GM19372 (cell line): ENCODE measurements at regions not wholly inside any gene's neighbourhood (a gene's known extent, or its start where the extent isn't known, plus 50 kb on each side); places are given as distances from the start of the nearest gene placed in this dataset.

ENCODE experiments used
- ATAC-seq: cut with Tn5 transposase; IDR thresholded peaks from one replicate; pipeline ENCODE4 v1.9.1; 2021; ENCODE audit warnings: mild to moderate bottlenecking, low read depth, moderate library complexity; ENCODE audit not compliant: unreplicated experiment

- ATAC-seq, result no peak
Observed at GRCh38 chr12:115860619-115861018, 416.9 kb downstream of the MED13L start.

- no peak for ATAC-seq
Observed at GRCh38 chr12:115859231-115859630, 418.3 kb downstream of the MED13L start.

DNA sequence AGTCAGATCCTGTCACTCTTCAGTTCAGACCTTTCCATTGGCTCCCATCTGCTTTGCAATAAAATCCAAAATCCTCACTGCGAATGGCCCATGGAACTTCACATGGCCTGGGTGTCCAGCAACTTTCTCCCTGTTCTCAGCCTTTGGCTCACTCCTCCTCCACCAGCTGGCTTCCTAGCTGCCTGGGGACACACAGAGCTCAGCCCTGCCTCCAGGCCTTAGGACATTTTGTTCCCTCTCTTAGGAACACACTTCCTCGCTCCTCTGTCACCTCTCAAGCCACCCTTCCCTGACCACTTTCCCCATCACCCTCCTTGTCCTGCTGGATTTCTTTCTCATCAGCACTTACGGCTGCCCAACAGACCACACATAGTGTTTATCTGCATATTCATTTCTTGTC, 419.6 kb downstream of the MED13L start:
- no peak for ATAC-seq

- no peak for ATAC-seq
Observed at GRCh38 chr12:115857160-115857920, 420.2 kb downstream of the MED13L start.

DNA sequence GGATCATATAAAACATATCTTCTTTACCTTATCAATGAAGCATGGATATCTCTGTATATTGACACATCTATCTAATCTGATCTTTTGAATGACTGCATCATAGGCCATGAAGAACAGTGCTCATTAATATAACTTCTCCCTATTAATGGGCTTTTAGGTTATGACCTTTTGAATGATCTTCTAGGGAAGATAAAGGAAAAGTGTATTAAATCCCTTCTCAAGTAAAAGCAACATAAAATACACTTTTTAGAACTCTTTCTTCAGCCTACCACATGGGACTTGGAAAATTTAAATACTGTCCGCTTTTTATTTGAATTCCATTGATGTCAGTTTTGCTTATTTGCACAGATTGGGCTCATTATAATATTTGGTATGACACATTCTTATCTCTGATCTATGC, 425.4 kb downstream of the MED13L start:
- no peak for ATAC-seq

DNA sequence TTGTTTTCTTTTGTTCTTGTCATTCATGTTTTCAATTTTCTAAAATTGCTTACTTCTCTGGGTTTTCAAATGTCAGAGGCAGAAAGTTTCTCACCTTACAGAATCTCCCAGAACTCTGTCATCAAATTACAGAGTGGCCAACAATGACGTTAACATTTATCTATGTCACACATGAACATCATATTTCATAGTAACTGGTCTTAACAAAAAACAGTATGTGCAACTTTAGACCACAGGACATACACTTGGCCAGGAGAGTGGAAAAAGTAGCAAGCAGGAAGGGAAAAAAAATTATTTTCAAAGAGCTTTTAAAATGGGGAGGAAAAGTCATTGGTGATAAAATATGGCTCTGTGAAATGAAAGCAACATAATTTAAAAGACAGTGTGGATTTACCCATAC, 426.5 kb downstream of the MED13L start:
- no peak for ATAC-seq

DNA sequence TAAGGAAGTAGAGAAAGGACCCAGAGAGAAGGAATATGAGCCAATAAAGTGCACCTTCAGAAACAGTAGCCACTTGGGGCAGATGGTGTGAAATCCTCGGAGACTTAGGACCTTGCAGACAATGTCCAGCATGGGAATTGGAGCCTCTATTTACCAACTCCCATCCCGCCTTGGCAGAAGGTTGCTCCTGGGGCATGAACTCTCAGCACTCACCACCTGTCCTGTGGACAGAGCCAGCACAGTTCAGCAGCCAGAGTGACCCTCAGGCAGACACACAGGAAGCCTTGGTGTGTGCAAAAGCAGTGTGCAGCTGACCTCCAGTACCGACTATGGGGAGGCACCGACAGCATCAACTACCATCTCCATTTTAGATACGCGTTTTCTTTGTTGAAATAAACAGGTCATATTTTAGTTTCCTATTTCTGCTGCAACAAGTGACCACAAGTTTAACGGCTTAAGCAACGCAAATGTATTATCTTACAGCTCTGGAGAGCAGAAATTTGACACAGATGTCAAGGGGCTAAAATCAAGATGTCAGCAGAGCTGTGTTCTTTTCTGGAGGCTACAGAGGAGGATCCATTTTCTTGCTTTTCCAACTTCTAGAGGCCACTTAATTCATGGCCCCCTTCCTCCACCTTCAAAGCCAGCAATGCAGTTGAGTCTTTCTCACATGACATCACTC, 428.1 kb downstream of the MED13L start:
- ATAC-seq, result no peak

GRCh38 chr12:115847398-115847797, 430.1 kb downstream of the MED13L start:
- no peak for ATAC-seq

DNA sequence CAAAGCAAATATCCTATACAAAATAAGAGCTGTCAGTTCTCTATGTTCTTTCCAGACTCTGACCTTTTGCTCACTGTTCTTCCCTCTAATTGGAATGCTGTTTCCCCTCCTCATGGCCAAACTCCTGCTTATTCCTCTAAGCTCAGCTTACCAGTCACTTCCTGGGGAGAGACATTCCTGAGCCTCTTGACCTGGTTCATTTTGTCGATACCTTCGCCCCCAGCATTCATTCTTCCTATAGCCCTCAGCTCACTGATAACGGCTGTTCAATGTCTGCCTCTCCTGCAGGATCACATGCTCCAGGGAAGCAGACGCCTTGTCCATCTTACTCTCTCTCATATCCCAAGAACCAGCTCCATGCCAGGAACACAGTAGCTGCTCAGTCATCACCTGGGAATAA, 431.0 kb downstream of the MED13L start:
- ATAC-seq, result no peak

DNA sequence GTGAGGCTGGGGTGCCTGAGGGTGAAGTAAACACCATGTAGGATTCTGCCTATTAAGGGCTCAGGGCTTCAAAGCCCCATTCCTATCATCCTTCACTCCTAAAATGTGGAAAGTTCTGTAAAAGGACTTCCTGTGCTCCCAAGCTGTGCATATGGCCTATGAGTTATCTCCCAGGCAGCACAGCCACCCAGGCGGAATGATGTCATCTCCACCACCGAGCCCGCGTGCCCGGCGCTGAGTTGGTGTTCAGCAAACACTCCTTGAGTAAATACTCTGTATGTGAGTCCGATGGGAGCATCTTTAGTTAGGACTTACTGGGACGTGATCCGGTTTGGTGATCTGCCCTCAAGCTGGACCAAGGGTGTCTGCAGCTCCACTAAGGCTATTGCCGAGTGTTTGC, 437.3 kb downstream of the MED13L start:
- no peak for ATAC-seq

GRCh38 chr12:115838952-115839351, 438.5 kb downstream of the MED13L start:
- no peak for ATAC-seq

DNA sequence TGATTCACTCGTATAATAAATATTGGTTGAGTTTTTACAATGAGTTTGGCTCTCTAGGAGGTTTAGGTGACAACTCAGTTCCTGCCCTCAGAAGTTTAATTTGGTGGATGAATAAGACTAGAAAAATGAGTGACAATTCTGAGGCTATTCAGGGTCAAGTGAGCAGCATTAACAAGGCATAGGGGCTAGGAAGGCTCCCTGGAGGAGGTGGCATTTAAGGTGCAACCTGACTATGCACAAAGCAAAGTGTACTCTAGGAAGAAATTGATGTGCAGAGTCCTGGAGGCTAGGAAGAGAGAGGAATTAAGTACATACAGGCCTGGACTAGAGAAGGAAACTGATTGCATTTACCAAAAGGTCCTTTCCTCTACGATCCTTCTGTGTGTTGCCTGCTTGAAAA, 440.3 kb downstream of the MED13L start:
- no peak for ATAC-seq

DNA sequence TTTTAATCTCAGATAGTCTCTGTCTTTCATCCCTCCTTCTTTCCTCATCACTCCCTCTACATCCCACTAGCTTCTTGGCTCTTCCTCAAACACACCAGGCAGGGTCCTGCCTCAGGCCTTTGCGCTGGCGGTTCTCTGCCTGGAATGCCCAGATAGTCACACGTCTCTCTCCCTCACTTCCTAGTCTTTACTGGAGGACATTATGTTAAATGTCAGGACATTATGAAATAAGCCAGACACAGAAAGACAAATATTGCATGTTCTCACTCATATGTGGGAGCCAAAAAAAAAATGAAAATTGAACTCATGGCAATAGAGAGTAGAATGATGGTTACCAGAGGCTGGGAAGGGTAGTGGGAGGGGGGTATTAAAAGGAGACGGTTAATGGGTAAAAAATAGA, 442.0 kb downstream of the MED13L start:
- no peak for ATAC-seq

DNA sequence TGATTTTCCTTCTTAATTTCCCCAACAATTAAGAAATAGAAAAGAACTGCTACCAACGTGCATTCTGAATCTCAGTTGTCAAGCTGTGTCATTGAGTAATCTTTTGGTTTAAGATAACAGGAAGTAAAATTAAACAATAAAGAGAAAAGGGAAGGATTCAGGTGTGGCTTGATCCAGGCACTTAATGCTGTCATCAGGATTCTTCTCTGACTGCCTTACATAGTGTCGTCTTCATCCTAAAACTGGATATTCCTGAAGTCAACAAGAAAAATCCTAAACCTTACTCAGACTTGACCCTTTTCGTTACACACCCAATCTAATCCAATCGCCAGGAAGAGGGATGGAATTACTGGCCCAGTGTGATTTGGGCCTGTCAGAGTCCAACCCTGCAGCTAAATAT, 443.8 kb downstream of the MED13L start:
- no peak for ATAC-seq

- ATAC-seq, result no peak
Observed at GRCh38 chr12:115830633-115831032, 446.9 kb downstream of the MED13L start.

GRCh38 chr12:115830070-115830469, 447.4 kb downstream of the MED13L start:
- ATAC-seq, result no peak

DNA sequence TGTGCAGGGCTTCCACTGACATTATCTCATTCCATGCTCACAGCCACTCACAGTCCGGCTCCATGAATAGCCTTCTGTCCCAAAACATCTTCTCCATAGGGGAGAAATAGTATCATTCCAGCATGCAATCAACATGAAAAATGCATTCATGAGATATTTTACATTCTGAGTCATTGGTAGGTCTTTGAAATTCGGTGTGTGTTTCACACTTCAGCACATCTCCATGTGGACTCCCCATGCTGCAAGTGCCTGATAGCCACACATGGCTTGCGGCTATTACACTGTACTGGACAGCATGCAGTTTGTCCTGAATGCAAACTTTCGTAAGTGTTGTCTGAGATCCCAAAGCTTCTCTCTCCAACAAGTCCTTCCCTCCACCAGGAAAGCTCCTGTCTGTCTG, 449.3 kb downstream of the MED13L start:
- no peak for ATAC-seq

DNA sequence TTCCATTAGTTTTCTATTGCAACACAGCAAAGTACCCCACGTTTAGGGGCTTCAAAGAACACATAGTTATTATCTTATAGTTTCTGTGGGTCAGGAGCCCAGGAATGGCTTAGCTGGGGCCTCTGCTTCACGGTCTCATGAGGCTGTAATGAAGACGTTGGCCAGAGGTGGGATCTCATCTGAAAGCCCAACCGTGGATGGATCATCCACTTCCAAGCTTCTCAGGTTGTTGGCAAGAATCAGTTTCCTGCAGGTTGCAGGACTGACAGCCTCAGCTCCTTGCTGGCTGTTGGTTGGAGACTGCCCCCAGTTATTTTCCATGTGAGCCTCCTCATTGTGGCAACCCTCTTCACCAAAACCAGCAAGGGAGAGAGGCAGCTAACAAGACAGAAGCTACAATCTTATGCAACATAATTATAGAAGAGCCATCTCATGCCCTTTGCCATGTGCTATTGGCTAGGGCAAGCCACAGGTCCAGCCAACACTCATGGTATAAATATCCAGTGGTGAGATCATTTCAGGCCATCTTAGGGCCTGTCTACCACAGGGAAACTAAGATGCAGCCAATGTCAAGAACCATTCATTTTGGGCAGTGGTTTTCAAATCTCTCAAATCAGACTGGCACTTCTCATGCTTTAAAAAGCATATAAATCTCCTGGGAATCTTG, 452.4 kb downstream of the MED13L start:
- no peak for ATAC-seq

DNA sequence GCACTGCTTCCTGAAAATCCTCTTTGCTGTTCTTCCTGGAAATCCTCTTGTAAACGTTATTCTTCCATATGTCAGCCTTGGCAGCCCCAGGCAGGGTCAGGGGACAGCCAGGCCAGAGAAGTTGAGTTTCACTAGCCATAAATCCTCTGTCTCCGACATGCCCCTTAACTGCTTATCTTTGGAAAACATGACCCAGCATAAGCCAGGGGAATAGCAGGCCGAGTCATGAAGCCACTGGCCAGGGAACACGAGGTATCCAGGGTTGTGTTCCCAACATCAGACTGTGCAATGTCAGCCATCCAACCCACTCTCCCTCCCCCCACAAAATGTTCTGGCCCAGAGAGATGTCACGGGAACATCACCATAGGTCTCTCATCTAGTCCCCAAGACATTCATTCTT, 453.9 kb downstream of the MED13L start:
- no peak for ATAC-seq

GRCh38 chr12:115820656-115821055, 456.8 kb downstream of the MED13L start:
- ATAC-seq, result no peak

DNA sequence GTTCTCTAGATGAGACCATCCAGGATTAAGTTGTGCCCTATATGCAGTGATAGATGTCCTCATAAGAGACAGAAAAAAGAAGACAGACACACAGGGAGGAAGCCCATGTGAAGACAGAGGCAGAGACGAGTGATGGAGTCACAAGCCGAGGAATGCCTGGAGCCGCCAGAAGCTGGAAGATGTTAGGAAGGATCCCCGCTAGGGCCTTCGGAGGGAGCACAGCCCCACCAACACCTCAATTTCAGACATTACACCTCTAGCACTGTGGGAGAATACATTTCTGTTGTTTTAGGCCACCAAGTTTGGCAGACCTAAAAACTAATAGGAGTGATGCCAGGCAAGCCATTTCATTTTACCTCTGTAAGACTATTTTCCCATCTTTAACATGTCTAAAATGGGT, 458.5 kb downstream of the MED13L start:
- ATAC-seq, result no peak

DNA sequence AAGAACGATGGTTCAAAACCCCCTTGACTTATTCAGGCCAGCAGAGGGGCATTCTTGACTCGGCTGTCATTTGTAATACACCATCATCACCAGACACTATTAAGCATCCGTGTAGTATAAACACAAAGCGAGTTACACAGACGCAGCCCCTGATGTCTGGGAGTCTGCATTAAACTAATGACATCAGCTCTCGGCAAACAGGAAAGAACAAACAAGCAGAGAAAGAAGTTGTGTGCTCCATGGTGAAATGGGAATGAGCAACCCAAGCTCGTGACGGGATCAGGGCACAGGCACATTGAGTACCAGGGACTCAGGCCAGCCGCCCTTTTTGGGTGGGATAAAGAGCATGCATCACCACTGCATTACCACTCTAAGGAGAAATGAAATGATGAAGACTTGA, 460.1 kb downstream of the MED13L start:
- no peak for ATAC-seq
